Nephron (organoid): ENCODE measurements at regions not wholly inside any gene's neighbourhood (a gene's known extent, or its start where the extent isn't known, plus 50 kb on each side); places are given as distances from the start of the nearest gene placed in this dataset.

ENCODE experiments used
- H3K27ac Mint-ChIP-seq, 3 experiments: 2 replicates each; pipeline ENCODE4 v1.8.0; 2020; ENCODE audit warnings: mixed read lengths in 3 of 3, mild to moderate bottlenecking in 2 of 3, moderate library complexity in 1 of 3
- H3K27me3 Mint-ChIP-seq: 2 replicates; pipeline ENCODE4 v1.8.0; 2021; ENCODE audit warnings: low read depth, mild to moderate bottlenecking, moderate library complexity, mixed read lengths
- H3K36me3 Mint-ChIP-seq: 2 replicates; pipeline ENCODE4 v1.8.0; 2020; ENCODE audit warnings: low read depth, mixed read lengths
- H3K4me1 Mint-ChIP-seq: 2 replicates; pipeline ENCODE4 v1.8.0; 2020; ENCODE audit warnings: mixed read lengths
- H3K4me3 Mint-ChIP-seq, 3 experiments: 2 replicates each; pipeline ENCODE4 v1.8.0; 2020; ENCODE audit warnings: mild to moderate bottlenecking in 3 of 3, mixed read lengths in 3 of 3, moderate library complexity in 2 of 3
- H3K9me3 Mint-ChIP-seq: 2 replicates; pipeline ENCODE4 v1.8.0; 2020; ENCODE audit warnings: mixed read lengths
- CTCF ChIP-seq, 3 experiments: fragments of 200-600 bp; sonication (generic); IDR thresholded peaks; one replicate each; pipeline ENCODE4 v1.5.0; 2021; ENCODE audit warnings: antibody characterized with exemption in 3 of 3; ENCODE audit not compliant: unreplicated experiment in 3 of 3

- TF ChIP-seq CTCF (IDR thresholded peaks at IDR 0.05; ENCODE audit: unreplicated experiment in 3 of 3): no peak
- H3K36me3 Mint-ChIP-seq: no peaks in the 10 kb centered on the region
- no peak overlapping the region for H3K27ac Mint-ChIP-seq
- no peaks in the 10 kb centered on the region for H3K4me1 Mint-ChIP-seq
- H3K9me3 Mint-ChIP-seq: peaks cover 35% of the 10 kb centered on the region
- H3K27me3 Mint-ChIP-seq: peaks cover 18% of the 10 kb centered on the region
- H3K4me3 Mint-ChIP-seq: no peak overlapping the region
Observed at GRCh38 chr15:79140846-79141570, 50.4 kb upstream of the RASGRF1 start.
